ENCODE measurements at regions not wholly inside any gene's neighbourhood (a gene's known extent, or its start where the extent isn't known, plus 50 kb on each side); places are given as distances from the start of the nearest gene placed in this dataset.

GRCh38 chr11:130606178-130606577 lies 157.7 kb downstream of the ADAMTS15 start:
- no peak for DNase-seq
- TF ChIP-seq GATA1 (IDR thresholded peaks at IDR 0.05; ENCODE audit: low read depth, low read length) (no peak), POLR2A (IDR thresholded peaks at IDR 0.05; ENCODE audit: low read length) (no peak)

- no peak for TF ChIP-seq GATA1 (IDR thresholded peaks at IDR 0.05; ENCODE audit: low read depth, low read length)
- TF ChIP-seq POLR2A (IDR thresholded peaks at IDR 0.05; ENCODE audit: low read length): no peak
- DNase-seq: no peak
These were observed 158.5 kb downstream of the ADAMTS15 start for GRCh38 chr11:130606781-130607511.

GRCh38 chr11:130608287-130608686 lies 159.8 kb downstream of the ADAMTS15 start:
- DNase-seq: no peak
- TF ChIP-seq GATA1 (IDR thresholded peaks at IDR 0.05; ENCODE audit: low read depth, low read length) (no peak), POLR2A (IDR thresholded peaks at IDR 0.05; ENCODE audit: low read length) (no peak)

GRCh38 chr11:130609121-130610035 lies 160.9 kb downstream of the ADAMTS15 start:
- no peak for TF ChIP-seq GATA1 (IDR thresholded peaks at IDR 0.05; ENCODE audit: low read depth, low read length)
- no peak for TF ChIP-seq POLR2A (IDR thresholded peaks at IDR 0.05; ENCODE audit: low read length)
- DNase-seq: no peak

GRCh38 chr11:130611791-130612251 lies 163.4 kb downstream of the ADAMTS15 start:
- no peak for DNase-seq
- TF ChIP-seq GATA1 (IDR thresholded peaks at IDR 0.05; ENCODE audit: low read depth, low read length): no peak
- TF ChIP-seq POLR2A (IDR thresholded peaks at IDR 0.05; ENCODE audit: low read length): no peak

GRCh38 chr11:130612291-130612851 lies 163.9 kb downstream of the ADAMTS15 start:
- no peak for TF ChIP-seq GATA1 (IDR thresholded peaks at IDR 0.05; ENCODE audit: low read depth, low read length)
- no peak for TF ChIP-seq POLR2A (IDR thresholded peaks at IDR 0.05; ENCODE audit: low read length)
- DNase-seq: no peak

GRCh38 chr11:130613396-130613795 lies 165.0 kb downstream of the ADAMTS15 start:
- no peak for DNase-seq
- TF ChIP-seq GATA1 (IDR thresholded peaks at IDR 0.05; ENCODE audit: low read depth, low read length) (no peak), POLR2A (IDR thresholded peaks at IDR 0.05; ENCODE audit: low read length) (no peak)

GRCh38 chr11:130614591-130614990 lies 166.1 kb downstream of the ADAMTS15 start:
- no peak for DNase-seq
- TF ChIP-seq POLR2A (IDR thresholded peaks at IDR 0.05; ENCODE audit: low read length) (no peak), GATA1 (IDR thresholded peaks at IDR 0.05; ENCODE audit: low read depth, low read length) (no peak)

GRCh38 chr11:130615561-130615960 lies 167.1 kb downstream of the ADAMTS15 start:
- no peak for DNase-seq
- no peak for TF ChIP-seq GATA1 (IDR thresholded peaks at IDR 0.05; ENCODE audit: low read depth, low read length)
- no peak for TF ChIP-seq POLR2A (IDR thresholded peaks at IDR 0.05; ENCODE audit: low read length)

GRCh38 chr11:130616573-130616972 lies 168.1 kb downstream of the ADAMTS15 start:
- DNase-seq: no peak
- no peak for TF ChIP-seq POLR2A (IDR thresholded peaks at IDR 0.05; ENCODE audit: low read length)
- TF ChIP-seq GATA1 (IDR thresholded peaks at IDR 0.05; ENCODE audit: low read depth, low read length): no peak

- DNase-seq: no peak
- TF ChIP-seq POLR2A (IDR thresholded peaks at IDR 0.05; ENCODE audit: low read length): no peak
- TF ChIP-seq GATA1 (IDR thresholded peaks at IDR 0.05; ENCODE audit: low read depth, low read length): no peak
These were observed 168.6 kb downstream of the ADAMTS15 start for GRCh38 chr11:130617001-130617400.

- no peak for TF ChIP-seq GATA1 (IDR thresholded peaks at IDR 0.05; ENCODE audit: low read depth, low read length)
- no peak for TF ChIP-seq POLR2A (IDR thresholded peaks at IDR 0.05; ENCODE audit: low read length)
- DNase-seq: no peak
These were observed 172.1 kb downstream of the ADAMTS15 start for GRCh38 chr11:130620548-130620947.

GRCh38 chr11:130622141-130622542 lies 173.7 kb downstream of the ADAMTS15 start:
- TF ChIP-seq POLR2A (IDR thresholded peaks at IDR 0.05; ENCODE audit: low read length) (no peak), GATA1 (IDR thresholded peaks at IDR 0.05; ENCODE audit: low read depth, low read length) (no peak)
- no peak for DNase-seq
